OCI-LY1 (cell line): ENCODE measurements at regions not wholly inside any gene's neighbourhood (a gene's known extent, or its start where the extent isn't known, plus 50 kb on each side); places are given as distances from the start of the nearest gene placed in this dataset.

Experiments
- H2AFZ ChIP-seq: fragments of 200-600 bp; sonication (generic), shearing (Covaris generic); 2 replicates; pipeline ENCODE4 v1.6.0; 2014; ENCODE audit warnings: antibody characterized with exemption, mild to moderate bottlenecking, low read length
- H3F3A ChIP-seq: fragments of 200-600 bp; sonication (generic), shearing (Covaris generic); 2 replicates; pipeline ENCODE4 v1.6.0; 2014; ENCODE audit warnings: mild to moderate bottlenecking, antibody characterized with exemption, low read length, moderate library complexity; ENCODE audit not compliant: insufficient read depth
- H3K27ac ChIP-seq: fragments of 200-600 bp; sonication (generic); 2 replicates; pipeline ENCODE4 v1.5.1; 2014; ENCODE audit warnings: low read length, mixed run types, mild to moderate bottlenecking, low read depth; ENCODE audit not compliant: poor library complexity, severe bottlenecking
- H3K27me3 ChIP-seq: fragments of 200-600 bp; sonication (generic); 2 replicates; pipeline ENCODE4 v1.6.0; 2014; ENCODE audit warnings: antibody characterized with exemption, mild to moderate bottlenecking, low read length, moderate library complexity; ENCODE audit not compliant: insufficient read depth
- H3K36me3 ChIP-seq: fragments of 200-600 bp; sonication (generic); 2 replicates; pipeline ENCODE4 v1.6.1; 2014; ENCODE audit warnings: mild to moderate bottlenecking, antibody characterized with exemption, low read length, moderate library complexity, mixed read lengths; ENCODE audit not compliant: insufficient read depth
- H3K4me1 ChIP-seq: fragments of 200-600 bp; sonication (generic); 2 replicates; pipeline ENCODE4 v1.5.1; 2014; ENCODE audit warnings: mild to moderate bottlenecking, low read length, moderate library complexity; ENCODE audit not compliant: insufficient read depth, severe bottlenecking
- H3K4me2 ChIP-seq: fragments of 200-600 bp; sonication (generic), shearing (Covaris generic); 2 replicates; pipeline ENCODE4 v1.6.1; 2014; ENCODE audit warnings: low read length
- H3K4me3 ChIP-seq: fragments of 200-600 bp; sonication (generic); 2 replicates; pipeline ENCODE4 v1.5.1; 2014; ENCODE audit warnings: low read length, low read depth, mild to moderate bottlenecking, mixed read lengths; ENCODE audit not compliant: poor library complexity, severe bottlenecking
- H3K79me2 ChIP-seq: fragments of 200-600 bp; shearing (Covaris generic); 2 replicates; pipeline ENCODE4 v1.6.1; 2016; ENCODE audit warnings: mixed run types, low read length, mixed read lengths; ENCODE audit not compliant: insufficient read depth
- H3K9ac ChIP-seq: fragments of 200-600 bp; sonication (generic), shearing (Covaris generic); 2 replicates; pipeline ENCODE4 v1.6.1; 2014; ENCODE audit warnings: mild to moderate bottlenecking, low read length, mixed read lengths
- H3K9me2 ChIP-seq: fragments of 200-600 bp; sonication (generic), shearing (Covaris generic); 2 replicates; pipeline ENCODE4 v1.6.1; 2014; ENCODE audit warnings: low read depth, mild to moderate bottlenecking, low read length, mixed read lengths
- H3K9me3 ChIP-seq: fragments of 200-600 bp; shearing (Covaris generic); 2 replicates; pipeline ENCODE4 v1.6.1; 2014; ENCODE audit warnings: low read length, mixed read lengths
- H4K20me1 ChIP-seq: fragments of 200-600 bp; sonication (generic), shearing (Covaris generic); 2 replicates; pipeline ENCODE4 v1.6.0; 2016; ENCODE audit warnings: mild to moderate bottlenecking, low read length; ENCODE audit not compliant: insufficient read depth
- CTCF ChIP-seq: fragments of 200-600 bp; sonication (generic), shearing (Covaris generic); IDR thresholded peaks from 2 replicates; pipeline ENCODE4 v1.5.1; 2017; ENCODE audit warnings: mild to moderate bottlenecking, antibody characterized with exemption, low read length, moderate library complexity, mixed read lengths
- EZH2 ChIP-seq: fragments of 200-600 bp; sonication (generic), shearing (Covaris generic); IDR thresholded peaks from 2 replicates; pipeline ENCODE4 v1.8.0; 2017; ENCODE audit warnings: borderline replicate concordance, mixed run types, mild to moderate bottlenecking, antibody characterized with exemption, low read length, moderate library complexity, mixed read lengths

GRCh38 chr6:164315376-164315775 lies 900.9 kb downstream of the QKI start:
- no peak overlapping the region for H3K9ac ChIP-seq
- H3K9me2 ChIP-seq = no peaks in the 10 kb centered on the region
- H3K36me3 ChIP-seq = no peaks in the 10 kb centered on the region
- H3F3A ChIP-seq = no peaks in the 10 kb centered on the region
- no peaks in the 10 kb centered on the region for H4K20me1 ChIP-seq
- H3K79me2 ChIP-seq = no peaks in the 10 kb centered on the region
- no peak overlapping the region for H3K4me3 ChIP-seq
- no peaks in the 10 kb centered on the region for H3K27me3 ChIP-seq
- H2AFZ ChIP-seq = no peak overlapping the region
- no peak overlapping the region for H3K4me2 ChIP-seq
- TF ChIP-seq CTCF (no peak), EZH2 (no peak)
- H3K4me1 ChIP-seq = no peaks in the 10 kb centered on the region
- no peaks in the 10 kb centered on the region for H3K9me3 ChIP-seq
- no peak overlapping the region for H3K27ac ChIP-seq

GRCh38 chr6:164308339-164308738 lies 893.8 kb downstream of the QKI start:
- Histone ChIP-seq H3K79me2 (no peaks in the 10 kb centered on the region), H3K9me2 (no peaks in the 10 kb centered on the region), H3K27me3 (no peaks in the 10 kb centered on the region), H3F3A (no peaks in the 10 kb centered on the region), H3K4me3 (no peak overlapping the region), H2AFZ (no peak overlapping the region), H3K9ac (no peak overlapping the region), H3K9me3 (no peaks in the 10 kb centered on the region), H3K36me3 (no peaks in the 10 kb centered on the region), H3K4me1 (no peaks in the 10 kb centered on the region), H3K27ac (no peak overlapping the region), H4K20me1 (no peaks in the 10 kb centered on the region), H3K4me2 (no peak overlapping the region)
- TF ChIP-seq CTCF (no peak), EZH2 (no peak)

GRCh38 chr6:164303102-164303964 lies 888.8 kb downstream of the QKI start:
- TF ChIP-seq CTCF (no peak), EZH2 (no peak)
- Histone ChIP-seq H3K27ac (no peak overlapping the region), H3K4me1 (no peaks in the 10 kb centered on the region), H3K27me3 (no peaks in the 10 kb centered on the region), H3K4me2 (no peak overlapping the region), H4K20me1 (no peaks in the 10 kb centered on the region), H3F3A (no peaks in the 10 kb centered on the region), H3K9me2 (no peaks in the 10 kb centered on the region), H3K9ac (no peak overlapping the region), H3K36me3 (no peaks in the 10 kb centered on the region), H3K4me3 (no peak overlapping the region), H2AFZ (no peak overlapping the region), H3K9me3 (no peaks in the 10 kb centered on the region), H3K79me2 (no peaks in the 10 kb centered on the region)
